Esophagus muscularis mucosa (tissue), 4 donors: ENCODE measurements at regions not wholly inside any gene's neighbourhood (a gene's known extent, or its start where the extent isn't known, plus 50 kb on each side); places are given as distances from the start of the nearest gene placed in this dataset.

Experiments
- DNase-seq: peaks from one replicate; pipeline ENCODE4 v3.0.0-alpha.2; 2017; ENCODE audit errors: extremely low spot score
- H3K27ac ChIP-seq, 4 donors: fragments of 200-600 bp; sonication (generic); replicated peaks in 1 of 4; 1 replicate in 3 of 4; 2 replicates in 1 of 4; pipeline ENCODE4 v1.5.1; 2016 to 2019; ENCODE audit warnings: mild to moderate bottlenecking in 1 of 4
- H3K27me3 ChIP-seq, 4 donors: fragments of 200-600 bp; sonication (generic); one replicate each; pipeline versions ENCODE4 v1.5.1 to v1.6.0; 2016 to 2019
- H3K36me3 ChIP-seq, 4 donors: fragments of 200-600 bp; sonication (generic); one replicate each; pipeline ENCODE4 v1.5.1; 2016 to 2019
- H3K4me1 ChIP-seq, 4 donors: fragments of 200-600 bp; sonication (generic); one replicate each; pipeline ENCODE4 v1.5.1; 2016 to 2019
- H3K4me3 ChIP-seq, 4 donors: fragments of 200-600 bp; sonication (generic); 1 replicate in 2 of 4; 2 replicates in 2 of 4; pipeline ENCODE4 v1.5.1; 2016 to 2019; ENCODE audit warnings: mild to moderate bottlenecking in 4 of 4, moderate library complexity in 1 of 4
- H3K9me3 ChIP-seq, 4 donors: fragments of 200-600 bp; sonication (generic); 1 replicate in 3 of 4; 2 replicates in 1 of 4; pipeline ENCODE4 v1.5.1; 2016 to 2019
- EP300 ChIP-seq: sonication (generic); formaldehyde crosslinking; IDR thresholded peaks from one replicate; pipeline ENCODE4 v1.6.1; 2017; ENCODE audit warnings: antibody characterized with exemption
- POLR2A ChIP-seq: fragments of 450-650 bp; IDR thresholded peaks from one replicate; pipeline ENCODE4 v1.6.1; 2017; ENCODE audit warnings: antibody characterized with exemption, moderate library complexity, mild to moderate bottlenecking, low read depth
- POLR2AphosphoS5 ChIP-seq, 2 donors: sonication (generic); formaldehyde crosslinking; IDR thresholded peaks; one replicate each; pipeline ENCODE4 v1.6.1; 2017; ENCODE audit warnings: antibody characterized with exemption in 2 of 2
- WGBS: methylation state at CpG from one replicate; pipeline ENCODE4 v1.1.5; 2018; 5-methylcytosine and 5-hydroxymethylcytosine counted together
- intact Hi-C: fragments of 100-400 bp; cut with DNase I; formaldehyde crosslinking; loops from one replicate; pipeline ENCODE4 v1.15.1; 2023
- TF ChIP-seq, protein P1 (sequence below), 3 experiments: fragments of 200-600 bp in 2 of 3; fragments of 450-650 bp in 1 of 3; sonication (generic) in 2 of 3; IDR thresholded peaks; one replicate each; pipeline ENCODE4 v1.5.1; 2017 to 2019; ENCODE audit warnings: antibody characterized with exemption in 3 of 3, mild to moderate bottlenecking in 2 of 3, moderate library complexity in 1 of 3

DNA sequence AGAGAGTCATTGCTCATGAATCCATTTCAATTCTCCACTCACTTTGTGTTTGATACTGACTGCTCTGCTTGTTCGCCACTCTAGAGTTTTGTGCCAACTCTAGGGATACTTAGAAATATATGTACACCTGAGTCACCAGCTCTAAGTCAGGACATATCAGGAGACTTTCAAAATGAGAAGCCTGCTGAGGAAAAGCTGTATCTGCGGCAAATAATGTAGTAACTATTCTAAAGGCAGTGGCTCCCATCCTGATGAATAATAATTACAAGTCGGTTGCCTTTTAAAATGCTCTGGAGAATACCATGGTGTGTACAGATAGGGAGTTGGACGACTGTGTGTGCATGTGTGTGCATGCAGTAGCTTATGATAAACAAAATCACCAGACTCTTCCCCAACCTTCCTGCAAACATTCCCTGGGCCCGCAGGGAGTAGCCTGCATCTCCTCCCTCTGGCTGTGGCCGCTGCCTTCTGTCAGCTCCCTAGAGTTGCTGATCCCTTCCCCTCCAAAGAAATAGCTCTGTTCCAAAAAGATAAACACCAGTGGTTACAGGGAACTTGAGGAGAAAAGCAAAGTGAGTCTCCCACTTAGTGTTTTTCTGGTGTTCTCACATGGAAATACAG, 346.3 kb upstream of the UMPS start:
- no peak overlapping the region for H3K4me3 ChIP-seq
- no peaks in the 10 kb centered on the region for H3K4me1 ChIP-seq
- DNase-seq: no peak
- no peak overlapping the region for H3K27ac ChIP-seq
- H3K27me3 ChIP-seq: no peaks in the 10 kb centered on the region
- TF ChIP-seq, protein P1, sequence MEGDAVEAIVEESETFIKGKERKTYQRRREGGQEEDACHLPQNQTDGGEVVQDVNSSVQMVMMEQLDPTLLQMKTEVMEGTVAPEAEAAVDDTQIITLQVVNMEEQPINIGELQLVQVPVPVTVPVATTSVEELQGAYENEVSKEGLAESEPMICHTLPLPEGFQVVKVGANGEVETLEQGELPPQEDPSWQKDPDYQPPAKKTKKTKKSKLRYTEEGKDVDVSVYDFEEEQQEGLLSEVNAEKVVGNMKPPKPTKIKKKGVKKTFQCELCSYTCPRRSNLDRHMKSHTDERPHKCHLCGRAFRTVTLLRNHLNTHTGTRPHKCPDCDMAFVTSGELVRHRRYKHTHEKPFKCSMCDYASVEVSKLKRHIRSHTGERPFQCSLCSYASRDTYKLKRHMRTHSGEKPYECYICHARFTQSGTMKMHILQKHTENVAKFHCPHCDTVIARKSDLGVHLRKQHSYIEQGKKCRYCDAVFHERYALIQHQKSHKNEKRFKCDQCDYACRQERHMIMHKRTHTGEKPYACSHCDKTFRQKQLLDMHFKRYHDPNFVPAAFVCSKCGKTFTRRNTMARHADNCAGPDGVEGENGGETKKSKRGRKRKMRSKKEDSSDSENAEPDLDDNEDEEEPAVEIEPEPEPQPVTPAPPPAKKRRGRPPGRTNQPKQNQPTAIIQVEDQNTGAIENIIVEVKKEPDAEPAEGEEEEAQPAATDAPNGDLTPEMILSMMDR (IDR thresholded peaks at IDR 0.05): no peak
- intact Hi-C loops: no loop called here
- H3K36me3 ChIP-seq: no peaks in the 10 kb centered on the region
- 86% methylated on average over 6 of the region's 6 CpGs for WGBS
- H3K9me3 ChIP-seq: no peaks in the 10 kb centered on the region

GRCh38 chr3:124384527-124384926, 345.7 kb upstream of the UMPS start:
- no peaks in the 10 kb centered on the region for H3K9me3 ChIP-seq
- TF ChIP-seq, protein P1 (IDR thresholded peaks at IDR 0.05): no peak
- TF ChIP-seq POLR2A (no peak), POLR2AphosphoS5 (IDR thresholded peaks at IDR 0.05) (no peak), EP300 (no peak)
- DNase-seq: no peak

DNA sequence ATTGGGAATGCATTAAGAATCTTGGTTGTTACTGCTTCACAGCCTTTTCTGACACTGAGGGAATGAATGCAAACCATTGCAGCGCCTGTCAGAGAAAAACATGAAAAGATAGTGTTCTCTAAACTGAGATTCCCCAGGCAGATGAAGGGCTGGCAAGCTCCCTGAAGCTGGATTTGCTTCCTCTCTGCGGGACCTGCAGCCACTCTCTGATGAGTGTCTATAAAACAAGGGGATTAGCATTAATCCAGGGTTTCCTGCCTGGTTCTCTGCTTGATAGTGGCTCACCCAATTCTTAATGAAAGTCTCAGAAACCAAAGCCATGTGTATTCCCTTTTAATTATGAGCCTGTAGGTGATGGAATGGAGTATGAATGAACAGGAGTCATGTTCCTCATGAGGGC, 344.3 kb upstream of the UMPS start:
- Histone ChIP-seq H3K27ac (no peak overlapping the region), H3K27me3 (no peaks in the 10 kb centered on the region), H3K36me3 (no peaks in the 10 kb centered on the region), H3K4me3 (no peak overlapping the region), H3K9me3 (no peaks in the 10 kb centered on the region), H3K4me1 (peaks cover 0 to 5% (median 0%) of the 10 kb centered on the region in 4 donors)
- intact Hi-C loops: no loop called here
- DNase-seq: no peak
- TF ChIP-seq POLR2A: no peak
- no peak for TF ChIP-seq POLR2AphosphoS5 (IDR thresholded peaks at IDR 0.05)
- TF ChIP-seq, protein P1 (IDR thresholded peaks at IDR 0.05): no peak
- no peak for TF ChIP-seq EP300
- WGBS: 74% methylated on average over 2 of the region's 2 CpGs

More at GRCh38 chr3:124384527-124384926, 345.7 kb upstream of the UMPS start:
- Histone ChIP-seq H3K4me3 (no peak overlapping the region), H3K27me3 (no peaks in the 10 kb centered on the region), H3K27ac (no peak overlapping the region), H3K36me3 (no peaks in the 10 kb centered on the region), H3K4me1 (no peaks in the 10 kb centered on the region)
- 97% methylated on average over 14 of the region's 19 CpGs for WGBS
- intact Hi-C loops: no loop called here

DNA sequence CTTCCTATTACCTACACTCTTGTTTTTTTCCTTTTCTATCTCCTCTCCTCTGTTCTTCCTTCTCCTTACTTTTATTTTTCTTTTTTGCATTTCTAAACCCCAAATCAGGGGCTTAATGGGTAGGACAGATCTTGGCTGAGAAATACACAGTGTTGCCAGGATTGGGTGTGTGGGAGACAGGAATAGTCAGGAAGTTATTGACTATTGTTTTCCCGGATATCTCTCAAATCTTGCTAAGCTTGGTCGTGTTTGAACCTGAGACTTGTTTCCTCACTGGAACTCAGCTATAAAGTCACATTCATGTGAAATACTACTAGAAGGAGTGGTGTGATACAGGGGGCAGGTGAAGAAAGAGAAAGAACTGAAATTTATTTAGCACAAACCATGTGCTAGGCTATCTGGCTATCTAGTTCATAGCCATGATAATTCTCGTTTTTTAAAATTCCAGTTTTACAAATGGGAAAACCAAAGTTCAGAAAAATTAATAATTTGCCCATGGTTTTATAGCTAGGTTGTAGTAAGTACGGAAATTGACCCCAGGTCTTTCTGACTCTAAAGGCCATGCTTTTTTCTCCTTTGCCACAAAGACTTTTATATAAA, 343.2 kb upstream of the UMPS start:
- DNase-seq: no peak

More for the DNA sequence above, 343.2 kb upstream of the UMPS start:
- Histone ChIP-seq H3K9me3 (no peaks in the 10 kb centered on the region), H3K36me3 (no peaks in the 10 kb centered on the region), H3K27me3 (no peaks in the 10 kb centered on the region), H3K4me3 (no peak overlapping the region), H3K27ac (no peak overlapping the region), H3K4me1 (peaks cover 0 to 5% (median 0%) of the 10 kb centered on the region in 4 donors)
- WGBS: 67% methylated on average over 4 of the region's 4 CpGs
- TF ChIP-seq, protein P1 (IDR thresholded peaks at IDR 0.05): no peak
- TF ChIP-seq EP300: no peak
- TF ChIP-seq POLR2A: no peak
- no peak for TF ChIP-seq POLR2AphosphoS5 (IDR thresholded peaks at IDR 0.05)
- intact Hi-C loops: no loop called here
